WTC11 (cell line): ENCODE measurements at regions not wholly inside any gene's neighbourhood (a gene's known extent, or its start where the extent isn't known, plus 50 kb on each side); places are given as distances from the start of the nearest gene placed in this dataset.

ENCODE experiments used
- ATAC-seq: fragments of 200-7000 bp; cut with Tn5 transposase; 2 replicates; pipeline ENCODE4 v1.10.0; 2021; ENCODE audit warnings: mild to moderate bottlenecking, moderate library complexity
- CTCF ChIA-PET: fragments of 300-600 bp; sonication (Branson Sonifier 250); formaldehyde crosslinking; loops from one replicate; lab custom pipeline; 2021; ENCODE audit warnings: antibody characterized with exemption; lab: Charles Lee
- POLR2A ChIA-PET: fragments of 350-600 bp; sonication (Branson Sonifier 250); formaldehyde crosslinking; loops from one replicate; lab custom pipeline; 2021; ENCODE audit warnings: antibody characterized with exemption; lab: Charles Lee
- DNase-seq: peaks from one replicate; pipeline ENCODE4 v3.0.0; 2021; ENCODE audit warnings: low spot score
- H3K27ac Mint-ChIP-seq: 2 replicates; pipeline ENCODE4 v1.8.0; 2021; ENCODE audit warnings: mixed read lengths
- H3K27me3 Mint-ChIP-seq: 2 replicates; pipeline ENCODE4 v1.8.0; 2021; ENCODE audit warnings: low read depth, mild to moderate bottlenecking, moderate library complexity, mixed read lengths
- H3K36me3 Mint-ChIP-seq: 2 replicates; pipeline ENCODE4 v1.8.0; 2021; ENCODE audit warnings: mixed read lengths
- H3K4me1 Mint-ChIP-seq: 2 replicates; pipeline ENCODE4 v1.8.0; 2022; ENCODE audit warnings: mixed read lengths
- H3K4me3 Mint-ChIP-seq: 2 replicates; pipeline ENCODE4 v1.8.0; 2021; ENCODE audit warnings: mild to moderate bottlenecking, moderate library complexity, mixed read lengths
- H3K9me3 Mint-ChIP-seq: 2 replicates; pipeline ENCODE4 v1.8.0; 2021; ENCODE audit warnings: mixed read lengths
- AR ChIP-seq: fragments of 250-450 bp; sonication (Bioruptor Pico); IDR thresholded peaks from 2 replicates; pipeline ENCODE4 v1.9.0; 2021; ENCODE audit warnings: mild to moderate bottlenecking
- ATF3 ChIP-seq: sonication (generic); formaldehyde crosslinking; conservative IDR thresholded peaks from 2 replicates; pipeline ENCODE4 v1.8.1; 2022; ENCODE audit warnings: mild to moderate bottlenecking, missing genetic modification reagents
- ATF6 ChIP-seq: sonication (generic); formaldehyde crosslinking; IDR thresholded peaks from 2 replicates; pipeline ENCODE4 v1.8.1; 2023; ENCODE audit warnings: mild to moderate bottlenecking, missing genetic modification reagents
- E2F1 ChIP-seq: sonication (generic); formaldehyde crosslinking; IDR thresholded peaks from 2 replicates; pipeline ENCODE4 v1.8.0; 2022; ENCODE audit warnings: mild to moderate bottlenecking, missing genetic modification reagents
- EMX1 ChIP-seq: fragments of 250-450 bp; sonication (Bioruptor Pico); IDR thresholded peaks from 2 replicates; pipeline ENCODE4 v1.8.0; 2021; ENCODE audit warnings: mild to moderate bottlenecking
- FOXJ3 ChIP-seq: sonication (generic); formaldehyde crosslinking; IDR thresholded peaks from 2 replicates; pipeline ENCODE4 v1.9.0; 2021; ENCODE audit warnings: missing genetic modification reagents, mild to moderate bottlenecking, borderline replicate concordance
- GRHL2 ChIP-seq: fragments of 250-450 bp; sonication (Bioruptor Pico); IDR thresholded peaks from 2 replicates; pipeline ENCODE4 v1.8.0; 2022; ENCODE audit warnings: mild to moderate bottlenecking, moderate library complexity; ENCODE audit not compliant: insufficient replicate concordance, severe bottlenecking
- MAX ChIP-seq: sonication (generic); formaldehyde crosslinking; IDR thresholded peaks from 2 replicates; pipeline ENCODE4 v1.8.0; 2022; ENCODE audit warnings: mild to moderate bottlenecking, missing genetic modification reagents
- NR2C2 ChIP-seq: sonication (generic); formaldehyde crosslinking; IDR thresholded peaks from 2 replicates; pipeline ENCODE4 v1.8.0; 2022; ENCODE audit warnings: mild to moderate bottlenecking, missing genetic modification reagents
- NR3C1 ChIP-seq: sonication (generic); formaldehyde crosslinking; conservative IDR thresholded peaks from 2 replicates; pipeline ENCODE4 v1.8.1; 2023; ENCODE audit warnings: low read depth, mild to moderate bottlenecking, missing genetic modification reagents
- PRDM15 ChIP-seq: sonication (generic); formaldehyde crosslinking; IDR thresholded peaks from 2 replicates; pipeline ENCODE4 v1.8.0; 2022; ENCODE audit warnings: missing genetic modification reagents
- SMAD3 ChIP-seq: sonication (generic); formaldehyde crosslinking; IDR thresholded peaks from 2 replicates; pipeline ENCODE4 v1.8.0; 2022; ENCODE audit warnings: missing genetic modification reagents, mild to moderate bottlenecking, borderline replicate concordance
- TP53 ChIP-seq: sonication (generic); formaldehyde crosslinking; IDR thresholded peaks from 2 replicates; pipeline ENCODE4 v1.8.1; 2023; ENCODE audit warnings: mild to moderate bottlenecking, missing genetic modification reagents
- ZMAT4 ChIP-seq: fragments of 250-450 bp; sonication (Bioruptor Pico); IDR thresholded peaks from 2 replicates; pipeline ENCODE4 v1.9.0; 2021; ENCODE audit warnings: mild to moderate bottlenecking
- ZNF232 ChIP-seq: sonication (generic); formaldehyde crosslinking; IDR thresholded peaks from 2 replicates; pipeline ENCODE4 v1.8.0; 2022; ENCODE audit warnings: mild to moderate bottlenecking, missing genetic modification reagents
- ZNF263 ChIP-seq: sonication (generic); formaldehyde crosslinking; IDR thresholded peaks from 2 replicates; pipeline ENCODE4 v1.8.1; 2022; ENCODE audit warnings: low read depth, mild to moderate bottlenecking, moderate library complexity, missing genetic modification reagents
- ZNF281 ChIP-seq: sonication (generic); formaldehyde crosslinking; IDR thresholded peaks from 2 replicates; pipeline ENCODE4 v1.8.0; 2023; ENCODE audit warnings: mild to moderate bottlenecking, missing genetic modification reagents
- ZNF425 ChIP-seq: fragments of 250-450 bp; sonication (Bioruptor Pico); conservative IDR thresholded peaks from 2 replicates; pipeline ENCODE4 v1.9.0; 2021; ENCODE audit warnings: mild to moderate bottlenecking
- ZNF671 ChIP-seq: fragments of 250-450 bp; sonication (Bioruptor Pico); IDR thresholded peaks from 2 replicates; pipeline ENCODE4 v1.8.0; 2021; ENCODE audit warnings: mild to moderate bottlenecking

- CTCF ChIA-PET: no interaction called here
- no peak for TF ChIP-seq PRDM15
- TF ChIP-seq E2F1 (CRISPR knock-in tag): no peak
- TF ChIP-seq MAX (CRISPR knock-in tag): no peak
- TF ChIP-seq ZNF281 (CRISPR knock-in tag): no peak
- no peak for TF ChIP-seq ATF6 (CRISPR knock-in tag)
- no peak for TF ChIP-seq ZNF671 (CRISPR knock-in tag)
- no peak for TF ChIP-seq GRHL2
- no peak for TF ChIP-seq ZNF232 (CRISPR knock-in tag)
- TF ChIP-seq TP53 (CRISPR knock-in tag): no peak
- no peak for TF ChIP-seq ZNF263
- TF ChIP-seq ATF3 (CRISPR knock-in tag): no peak
- TF ChIP-seq ZMAT4 (CRISPR knock-in tag): no peak
- Mint-ChIP-seq H3K4me1 (peaks cover 4% of the 10 kb centered on the region), H3K4me3 (no peak overlapping the region), H3K27me3 (no peaks in the 10 kb centered on the region; the same call in 1 of the 2 replicates), H3K9me3 (no peaks in the 10 kb centered on the region; the same call in 1 of the 2 replicates), H3K36me3 (no peaks in the 10 kb centered on the region), H3K27ac (no peak overlapping the region)
- ATAC-seq (no peak), DNase-seq (no peak)
- POLR2A ChIA-PET: no interaction called here
Observed at GRCh38 chr5:56558131-56558745, 257.1 kb upstream of the MAP3K1 start.

- H3K9me3 Mint-ChIP-seq: no peaks in the 10 kb centered on the region; the same call in 1 of the 2 replicates
- ChIA-PET CTCF (no interaction called here), POLR2A (no interaction called here)
- peaks cover 4% of the 10 kb centered on the region for H3K4me1 Mint-ChIP-seq
- H3K27me3 Mint-ChIP-seq: no peaks in the 10 kb centered on the region; the same call in 1 of the 2 replicates
- ATAC-seq: no peak
- H3K36me3 Mint-ChIP-seq: no peaks in the 10 kb centered on the region
- no peak overlapping the region for H3K4me3 Mint-ChIP-seq
- no peak for DNase-seq
- no peak overlapping the region for H3K27ac Mint-ChIP-seq
- no peak for TF ChIP-seq ZNF232 (CRISPR knock-in tag)
- no peak for TF ChIP-seq AR (CRISPR knock-in tag)
- no peak for TF ChIP-seq NR3C1
- TF ChIP-seq EMX1 (CRISPR knock-in tag): no peak
- no peak for TF ChIP-seq ZNF425 (CRISPR knock-in tag)
- TF ChIP-seq NR2C2 (CRISPR knock-in tag): no peak
- TF ChIP-seq FOXJ3 (CRISPR knock-in tag): no peak
- TF ChIP-seq SMAD3: no peak
Observed at GRCh38 chr5:56557198-56557597, 258.2 kb upstream of the MAP3K1 start.
